ENCODE measurements at regions not wholly inside any gene's neighbourhood (a gene's known extent, or its start where the extent isn't known, plus 50 kb on each side); places are given as distances from the start of the nearest gene placed in this dataset.

- Histone ChIP-seq H3K79me2 (ENCODE audit: insufficient read depth, low read length) (no peaks in the 10 kb centered on the region), H3K9me2 (ENCODE audit: insufficient read depth) (no peaks in the 10 kb centered on the region), H3K9me3 (ENCODE audit: control insufficient read depth in 1 of 2, insufficient read depth in 1 of 2, low read depth in 1 of 2, low read length in 2 of 2) (no peaks in the 10 kb centered on the region), H3K27me3 (ENCODE audit: insufficient read depth, low read length) (0 out of 2 replicates have a peak, but pooled peaks cover 9% of the 10 kb centered on the region), H3K4me3 (replicated peaks in 1 of 2; ENCODE audit: low read depth in 1 of 2, low read length in 2 of 2) (no peak overlapping the region), H2AFZ (ENCODE audit: low read depth, low read length, poor library complexity, severe bottlenecking) (no peak overlapping the region), H3K4me2 (ENCODE audit: low read length) (no peak overlapping the region), H3K27ac (ENCODE audit: low read depth, low read length) (no peak overlapping the region), H3K9ac (ENCODE audit: low read length) (no peak overlapping the region), H4K20me1 (ENCODE audit: insufficient read depth) (no peaks in the 10 kb centered on the region), H3K36me3 (ENCODE audit: control insufficient read depth in 1 of 2, insufficient read depth in 2 of 2, low read length in 2 of 2) (no peaks in the 10 kb centered on the region), H3K4me1 (ENCODE audit: control insufficient read depth in 1 of 2, insufficient read depth in 2 of 2, low read length in 2 of 2) (no peaks in the 10 kb centered on the region)
- intact Hi-C loops (cut with micrococcal nuclease): no loop called here
- ATAC-seq: no peak
- ChIA-PET CTCF (no interaction called here), RAD21 (ENCODE audit: low non-redundant PET in 1 of 2, low total read pairs in 2 of 2, uncharacterized antibody in 2 of 2, unreplicated experiment in 2 of 2) (no interaction called here), POLR2A (no interaction called here)
- no TSS peak for BruUV-seq (replicated peaks)
- TF ChIP-seq EZH2 (IDR thresholded peaks at IDR 0.05): no peak
- no peak for TF ChIP-seq SIN3A (IDR thresholded peaks at IDR 0.05; ENCODE audit: low read depth)
- TF ChIP-seq EGR1 (IDR thresholded peaks at IDR 0.05; ENCODE audit: low read depth): no peak
- no peak for TF ChIP-seq CEBPB (IDR thresholded peaks at IDR 0.05; ENCODE audit: low read depth)
- TF ChIP-seq, protein P1, sequence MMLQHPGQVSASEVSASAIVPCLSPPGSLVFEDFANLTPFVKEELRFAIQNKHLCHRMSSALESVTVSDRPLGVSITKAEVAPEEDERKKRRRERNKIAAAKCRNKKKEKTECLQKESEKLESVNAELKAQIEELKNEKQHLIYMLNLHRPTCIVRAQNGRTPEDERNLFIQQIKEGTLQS (IDR thresholded peaks at IDR 0.05): no peak
- TF ChIP-seq, protein P2, sequence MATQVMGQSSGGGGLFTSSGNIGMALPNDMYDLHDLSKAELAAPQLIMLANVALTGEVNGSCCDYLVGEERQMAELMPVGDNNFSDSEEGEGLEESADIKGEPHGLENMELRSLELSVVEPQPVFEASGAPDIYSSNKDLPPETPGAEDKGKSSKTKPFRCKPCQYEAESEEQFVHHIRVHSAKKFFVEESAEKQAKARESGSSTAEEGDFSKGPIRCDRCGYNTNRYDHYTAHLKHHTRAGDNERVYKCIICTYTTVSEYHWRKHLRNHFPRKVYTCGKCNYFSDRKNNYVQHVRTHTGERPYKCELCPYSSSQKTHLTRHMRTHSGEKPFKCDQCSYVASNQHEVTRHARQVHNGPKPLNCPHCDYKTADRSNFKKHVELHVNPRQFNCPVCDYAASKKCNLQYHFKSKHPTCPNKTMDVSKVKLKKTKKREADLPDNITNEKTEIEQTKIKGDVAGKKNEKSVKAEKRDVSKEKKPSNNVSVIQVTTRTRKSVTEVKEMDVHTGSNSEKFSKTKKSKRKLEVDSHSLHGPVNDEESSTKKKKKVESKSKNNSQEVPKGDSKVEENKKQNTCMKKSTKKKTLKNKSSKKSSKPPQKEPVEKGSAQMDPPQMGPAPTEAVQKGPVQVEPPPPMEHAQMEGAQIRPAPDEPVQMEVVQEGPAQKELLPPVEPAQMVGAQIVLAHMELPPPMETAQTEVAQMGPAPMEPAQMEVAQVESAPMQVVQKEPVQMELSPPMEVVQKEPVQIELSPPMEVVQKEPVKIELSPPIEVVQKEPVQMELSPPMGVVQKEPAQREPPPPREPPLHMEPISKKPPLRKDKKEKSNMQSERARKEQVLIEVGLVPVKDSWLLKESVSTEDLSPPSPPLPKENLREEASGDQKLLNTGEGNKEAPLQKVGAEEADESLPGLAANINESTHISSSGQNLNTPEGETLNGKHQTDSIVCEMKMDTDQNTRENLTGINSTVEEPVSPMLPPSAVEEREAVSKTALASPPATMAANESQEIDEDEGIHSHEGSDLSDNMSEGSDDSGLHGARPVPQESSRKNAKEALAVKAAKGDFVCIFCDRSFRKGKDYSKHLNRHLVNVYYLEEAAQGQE (IDR thresholded peaks at IDR 0.05; ENCODE audit: low read depth): no peak
- no peak for TF ChIP-seq YY1 (IDR thresholded peaks at IDR 0.05; ENCODE audit: extremely low read depth, insufficient replicate concordance, low read depth, low read length)
- TF ChIP-seq ELF1 (IDR thresholded peaks at IDR 0.05; ENCODE audit: borderline replicate concordance, low read depth): no peak
- TF ChIP-seq SRF (IDR thresholded peaks at IDR 0.05; ENCODE audit: low read depth): no peak
- no peak for TF ChIP-seq CTCF (IDR thresholded peaks at IDR 0.05 in 2 of 3, conservative IDR thresholded peaks at IDR 0.05 in 1 of 3; ENCODE audit: borderline replicate concordance in 1 of 3, insufficient read depth in 1 of 3, low read depth in 2 of 3, low read length in 2 of 3)
- no peak for TF ChIP-seq POLR2AphosphoS5 (IDR thresholded peaks at IDR 0.05; ENCODE audit: low read depth, low read length)
- no peak for DNase-seq (ENCODE audit: low read depth, low spot score)
Observed at GRCh38 chr2:496729-497128, 180.5 kb downstream of the TMEM18 start.

Measured in HCT116 (cell line).